Neural cell (in vitro differentiated cells): ENCODE measurements at regions not wholly inside any gene's neighbourhood (a gene's known extent, or its start where the extent isn't known, plus 50 kb on each side); places are given as distances from the start of the nearest gene placed in this dataset.

Experiments
- H2AFZ ChIP-seq: fragments of 200-600, 300-800 bp; sonication (generic), shearing (Covaris generic); 2 replicates; pipeline ENCODE4 v1.6.0; 2014; ENCODE audit warnings: low read depth, mild to moderate bottlenecking, antibody characterized with exemption, low read length, moderate library complexity
- H3F3A ChIP-seq: fragments of 200-600 bp; shearing (Covaris generic); 2 replicates; pipeline ENCODE4 v1.6.1; 2016; ENCODE audit warnings: mild to moderate bottlenecking, moderate library complexity, mixed read lengths, antibody characterized with exemption, low read length; ENCODE audit not compliant: insufficient read depth, poor library complexity, severe bottlenecking
- H3K27ac ChIP-seq: fragments of 200-600, 300-800 bp; sonication (generic), shearing (Covaris generic); 2 replicates; pipeline ENCODE4 v1.5.1; 2014; ENCODE audit warnings: mild to moderate bottlenecking, low read length, moderate library complexity
- H3K27me3 ChIP-seq: fragments of 300-800, 200-600 bp; sonication (generic), shearing (Covaris generic); 2 replicates; pipeline ENCODE4 v1.6.0; 2014; ENCODE audit warnings: mild to moderate bottlenecking, low read depth, low read length, moderate library complexity; ENCODE audit not compliant: insufficient read depth
- H3K36me3 ChIP-seq: fragments of 300-800, 200-600 bp; sonication (generic), shearing (Covaris generic); 2 replicates; pipeline ENCODE4 v1.5.1; 2014; ENCODE audit warnings: mild to moderate bottlenecking, antibody characterized with exemption, low read length, moderate library complexity; ENCODE audit not compliant: insufficient read depth
- H3K4me2 ChIP-seq: fragments of 300-800, 200-600 bp; sonication (generic), shearing (Covaris generic); 2 replicates; pipeline ENCODE4 v1.6.0; 2014; ENCODE audit warnings: mild to moderate bottlenecking, low read length
- H3K4me3 ChIP-seq: fragments of 300-800, 200-600 bp; sonication (generic), shearing (Covaris generic); 2 replicates; pipeline ENCODE4 v1.5.1; 2014; ENCODE audit warnings: mild to moderate bottlenecking, low read length, moderate library complexity
- H3K79me2 ChIP-seq: fragments of 200-600 bp; shearing (Covaris generic); replicated peaks from 2 replicates; pipeline ENCODE4 v1.6.0; 2014; ENCODE audit warnings: mild to moderate bottlenecking, low read length, moderate library complexity; ENCODE audit not compliant: insufficient read depth
- H3K9ac ChIP-seq: fragments of 300-800, 200-600 bp; sonication (generic), shearing (Covaris generic); 2 replicates; pipeline ENCODE4 v1.6.1; 2016; ENCODE audit warnings: mild to moderate bottlenecking, low read length, mixed read lengths
- H3K9me2 ChIP-seq: fragments of 200-600 bp; shearing (Covaris generic); 2 replicates; pipeline ENCODE4 v1.6.1; 2016; ENCODE audit warnings: mild to moderate bottlenecking, low read length, mixed read lengths; ENCODE audit not compliant: insufficient read depth
- H3K9me3 ChIP-seq: fragments of 200-600, 300-800 bp; sonication (generic), shearing (Covaris generic); 2 replicates; pipeline ENCODE4 v1.6.1; 2016; ENCODE audit warnings: mild to moderate bottlenecking, mixed run types, low read length, moderate library complexity, mixed read lengths
- H4K20me1 ChIP-seq: fragments of 200-600 bp; shearing (Covaris generic); 2 replicates; pipeline ENCODE4 v1.6.1; 2016; ENCODE audit warnings: mild to moderate bottlenecking, mixed run types; ENCODE audit not compliant: insufficient read depth
- EP300 ChIP-seq: fragments of 450-650 bp; conservative IDR thresholded peaks from 2 replicates; pipeline ENCODE4 v1.6.1; 2014; ENCODE audit warnings: antibody characterized with exemption, mild to moderate bottlenecking, moderate library complexity; ENCODE audit not compliant: poor library complexity, severe bottlenecking
- EZH2 ChIP-seq: fragments of 200-600, 300-800 bp; shearing (Covaris generic), sonication (generic); IDR thresholded peaks from 2 replicates; pipeline ENCODE4 v1.6.1; 2014; ENCODE audit warnings: antibody characterized with exemption, low read length, borderline replicate concordance, mild to moderate bottlenecking; ENCODE audit not compliant: insufficient read depth, poor library complexity, severe bottlenecking
- MXI1 ChIP-seq: fragments of 450-650 bp; conservative IDR thresholded peaks from 2 replicates; pipeline ENCODE4 v1.6.1; 2014; ENCODE audit warnings: antibody characterized with exemption, mild to moderate bottlenecking; ENCODE audit not compliant: poor library complexity, severe bottlenecking
- POLR2AphosphoS5 ChIP-seq: IDR thresholded peaks from 2 replicates; pipeline ENCODE4 v1.6.1; 2012
- RAD21 ChIP-seq: fragments of 450-650 bp; conservative IDR thresholded peaks from 2 replicates; pipeline ENCODE4 v1.6.1; 2014; ENCODE audit warnings: antibody characterized with exemption, mild to moderate bottlenecking, moderate library complexity
- SMC3 ChIP-seq: fragments of 450-650 bp; conservative IDR thresholded peaks from 2 replicates; pipeline ENCODE4 v1.6.1; 2014; ENCODE audit warnings: antibody characterized with exemption, mild to moderate bottlenecking, moderate library complexity; ENCODE audit not compliant: poor library complexity
- TAF1 ChIP-seq: IDR thresholded peaks from 2 replicates; pipeline ENCODE4 v1.6.1; 2012; ENCODE audit warnings: low read depth
- TF ChIP-seq, protein P1 (sequence below): IDR thresholded peaks from 2 replicates; pipeline ENCODE4 v1.6.1; 2012; ENCODE audit warnings: borderline replicate concordance
- TF ChIP-seq, protein P2 (sequence below): fragments of 450-650 bp; IDR thresholded peaks from 2 replicates; pipeline ENCODE4 v1.5.1; 2014; ENCODE audit warnings: antibody characterized with exemption, mild to moderate bottlenecking, moderate library complexity; ENCODE audit not compliant: poor library complexity, severe bottlenecking

DNA sequence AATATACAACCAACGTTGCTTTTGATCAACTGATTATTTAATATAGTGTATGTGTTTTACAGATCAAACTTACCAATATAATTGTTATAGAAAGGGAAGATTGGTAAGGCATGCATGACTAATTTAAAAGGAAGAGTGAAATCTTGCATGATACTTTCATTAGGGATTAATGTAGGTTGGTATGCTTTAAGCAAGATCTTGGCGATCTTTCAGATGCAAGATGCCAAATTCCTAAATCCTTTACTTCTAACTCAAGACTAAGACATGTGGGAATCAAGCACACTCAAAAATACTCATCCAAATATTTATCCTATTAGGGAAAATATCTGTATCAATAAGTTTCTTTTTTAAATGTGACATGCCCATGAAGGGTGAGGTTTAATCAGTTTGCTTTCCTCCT, 321.4 kb upstream of the MEOX2 start:
- H3K9me2 ChIP-seq, result no peaks in the 10 kb centered on the region
- no peak overlapping the region for H2AFZ ChIP-seq
- no peaks in the 10 kb centered on the region for H3K9me3 ChIP-seq
- TF ChIP-seq RAD21 (no peak), MXI1 (no peak), TAF1 (no peak), SMC3 (no peak), EP300 (no peak), POLR2AphosphoS5 (no peak), EZH2 (no peak)
- TF ChIP-seq, protein P1, sequence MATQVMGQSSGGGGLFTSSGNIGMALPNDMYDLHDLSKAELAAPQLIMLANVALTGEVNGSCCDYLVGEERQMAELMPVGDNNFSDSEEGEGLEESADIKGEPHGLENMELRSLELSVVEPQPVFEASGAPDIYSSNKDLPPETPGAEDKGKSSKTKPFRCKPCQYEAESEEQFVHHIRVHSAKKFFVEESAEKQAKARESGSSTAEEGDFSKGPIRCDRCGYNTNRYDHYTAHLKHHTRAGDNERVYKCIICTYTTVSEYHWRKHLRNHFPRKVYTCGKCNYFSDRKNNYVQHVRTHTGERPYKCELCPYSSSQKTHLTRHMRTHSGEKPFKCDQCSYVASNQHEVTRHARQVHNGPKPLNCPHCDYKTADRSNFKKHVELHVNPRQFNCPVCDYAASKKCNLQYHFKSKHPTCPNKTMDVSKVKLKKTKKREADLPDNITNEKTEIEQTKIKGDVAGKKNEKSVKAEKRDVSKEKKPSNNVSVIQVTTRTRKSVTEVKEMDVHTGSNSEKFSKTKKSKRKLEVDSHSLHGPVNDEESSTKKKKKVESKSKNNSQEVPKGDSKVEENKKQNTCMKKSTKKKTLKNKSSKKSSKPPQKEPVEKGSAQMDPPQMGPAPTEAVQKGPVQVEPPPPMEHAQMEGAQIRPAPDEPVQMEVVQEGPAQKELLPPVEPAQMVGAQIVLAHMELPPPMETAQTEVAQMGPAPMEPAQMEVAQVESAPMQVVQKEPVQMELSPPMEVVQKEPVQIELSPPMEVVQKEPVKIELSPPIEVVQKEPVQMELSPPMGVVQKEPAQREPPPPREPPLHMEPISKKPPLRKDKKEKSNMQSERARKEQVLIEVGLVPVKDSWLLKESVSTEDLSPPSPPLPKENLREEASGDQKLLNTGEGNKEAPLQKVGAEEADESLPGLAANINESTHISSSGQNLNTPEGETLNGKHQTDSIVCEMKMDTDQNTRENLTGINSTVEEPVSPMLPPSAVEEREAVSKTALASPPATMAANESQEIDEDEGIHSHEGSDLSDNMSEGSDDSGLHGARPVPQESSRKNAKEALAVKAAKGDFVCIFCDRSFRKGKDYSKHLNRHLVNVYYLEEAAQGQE, result no peak
- TF ChIP-seq, protein P2, sequence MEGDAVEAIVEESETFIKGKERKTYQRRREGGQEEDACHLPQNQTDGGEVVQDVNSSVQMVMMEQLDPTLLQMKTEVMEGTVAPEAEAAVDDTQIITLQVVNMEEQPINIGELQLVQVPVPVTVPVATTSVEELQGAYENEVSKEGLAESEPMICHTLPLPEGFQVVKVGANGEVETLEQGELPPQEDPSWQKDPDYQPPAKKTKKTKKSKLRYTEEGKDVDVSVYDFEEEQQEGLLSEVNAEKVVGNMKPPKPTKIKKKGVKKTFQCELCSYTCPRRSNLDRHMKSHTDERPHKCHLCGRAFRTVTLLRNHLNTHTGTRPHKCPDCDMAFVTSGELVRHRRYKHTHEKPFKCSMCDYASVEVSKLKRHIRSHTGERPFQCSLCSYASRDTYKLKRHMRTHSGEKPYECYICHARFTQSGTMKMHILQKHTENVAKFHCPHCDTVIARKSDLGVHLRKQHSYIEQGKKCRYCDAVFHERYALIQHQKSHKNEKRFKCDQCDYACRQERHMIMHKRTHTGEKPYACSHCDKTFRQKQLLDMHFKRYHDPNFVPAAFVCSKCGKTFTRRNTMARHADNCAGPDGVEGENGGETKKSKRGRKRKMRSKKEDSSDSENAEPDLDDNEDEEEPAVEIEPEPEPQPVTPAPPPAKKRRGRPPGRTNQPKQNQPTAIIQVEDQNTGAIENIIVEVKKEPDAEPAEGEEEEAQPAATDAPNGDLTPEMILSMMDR, result no peak
- H3K79me2 ChIP-seq, result no peaks in the 10 kb centered on the region
- no peaks in the 10 kb centered on the region for H3K36me3 ChIP-seq
- no peak overlapping the region for H3K27ac ChIP-seq
- no peak overlapping the region for H3K4me3 ChIP-seq
- no peak overlapping the region for H3K4me2 ChIP-seq
- H3K27me3 ChIP-seq, result no peaks in the 10 kb centered on the region
- H3F3A ChIP-seq, result no peaks in the 10 kb centered on the region
- no peak overlapping the region for H3K9ac ChIP-seq
- H4K20me1 ChIP-seq, result no peaks in the 10 kb centered on the region

DNA sequence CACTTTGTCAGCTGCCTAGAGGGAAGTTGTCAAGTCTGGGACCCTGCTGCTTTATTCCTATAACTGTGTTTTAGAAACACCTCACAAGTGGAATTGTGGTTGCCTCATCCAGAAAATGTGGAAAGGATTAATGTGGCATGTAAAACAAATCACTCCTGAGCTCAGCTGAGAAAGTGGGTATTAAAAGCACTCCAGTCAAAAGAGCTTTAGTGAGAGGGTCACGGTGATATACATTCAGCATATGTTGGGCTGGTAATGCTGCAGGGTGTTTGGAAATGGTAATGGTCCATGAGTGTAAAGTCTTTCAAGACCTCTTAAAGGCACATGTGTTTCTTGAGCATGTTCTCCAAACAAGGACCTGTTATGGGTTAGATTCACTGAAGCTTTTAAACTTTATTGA, 318.2 kb upstream of the MEOX2 start:
- Histone ChIP-seq H3K4me2 (no peak overlapping the region), H3K9me2 (no peaks in the 10 kb centered on the region), H3K9me3 (no peaks in the 10 kb centered on the region), H2AFZ (no peak overlapping the region), H3K4me3 (no peak overlapping the region), H3K27me3 (no peaks in the 10 kb centered on the region), H3K9ac (no peak overlapping the region), H3K27ac (no peak overlapping the region), H3K79me2 (no peaks in the 10 kb centered on the region), H3F3A (no peaks in the 10 kb centered on the region), H4K20me1 (no peaks in the 10 kb centered on the region), H3K36me3 (no peaks in the 10 kb centered on the region)
- TF ChIP-seq POLR2AphosphoS5 (no peak), EZH2 (no peak), RAD21 (no peak), SMC3 (no peak), TAF1 (no peak), EP300 (no peak), MXI1 (no peak)
- TF ChIP-seq, protein P1, result no peak
- TF ChIP-seq, protein P2, result no peak
